Chondrocyte (in vitro differentiated cells): ENCODE measurements at regions not wholly inside any gene's neighbourhood (a gene's known extent, or its start where the extent isn't known, plus 50 kb on each side); places are given as distances from the start of the nearest gene placed in this dataset.

Source experiments
- DNase-seq: peaks from one replicate; pipeline ENCODE4 v3.0.0; 2021; ENCODE audit warnings: mixed read lengths, low spot score
- H3K27ac Mint-ChIP-seq: one replicate; pipeline ENCODE4 v1.8.0; 2021; ENCODE audit warnings: mild to moderate bottlenecking, moderate library complexity, mixed read lengths; ENCODE audit not compliant: unreplicated experiment
- H3K27me3 Mint-ChIP-seq: 2 replicates; pipeline ENCODE4 v1.8.0; 2021; ENCODE audit warnings: low read depth, mixed read lengths
- H3K36me3 Mint-ChIP-seq: 2 replicates; pipeline ENCODE4 v1.8.0; 2021; ENCODE audit warnings: low read depth, mixed read lengths
- H3K4me1 Mint-ChIP-seq: 2 replicates; pipeline ENCODE4 v1.8.0; 2021; ENCODE audit warnings: low read depth, mild to moderate bottlenecking, mixed read lengths
- H3K4me3 Mint-ChIP-seq: one replicate; pipeline ENCODE4 v1.8.0; 2021; ENCODE audit warnings: mild to moderate bottlenecking, moderate library complexity, mixed read lengths; ENCODE audit not compliant: unreplicated experiment
- H3K9me3 Mint-ChIP-seq: 2 replicates; pipeline ENCODE4 v1.8.0; 2021; ENCODE audit warnings: low read depth, mixed read lengths
- TF ChIP-seq, protein P1 (sequence below): fragments of 200-600 bp; sonication (generic); IDR thresholded peaks from 2 replicates; pipeline ENCODE4 v1.5.0; 2021; ENCODE audit warnings: antibody characterized with exemption, mild to moderate bottlenecking, moderate library complexity

DNA sequence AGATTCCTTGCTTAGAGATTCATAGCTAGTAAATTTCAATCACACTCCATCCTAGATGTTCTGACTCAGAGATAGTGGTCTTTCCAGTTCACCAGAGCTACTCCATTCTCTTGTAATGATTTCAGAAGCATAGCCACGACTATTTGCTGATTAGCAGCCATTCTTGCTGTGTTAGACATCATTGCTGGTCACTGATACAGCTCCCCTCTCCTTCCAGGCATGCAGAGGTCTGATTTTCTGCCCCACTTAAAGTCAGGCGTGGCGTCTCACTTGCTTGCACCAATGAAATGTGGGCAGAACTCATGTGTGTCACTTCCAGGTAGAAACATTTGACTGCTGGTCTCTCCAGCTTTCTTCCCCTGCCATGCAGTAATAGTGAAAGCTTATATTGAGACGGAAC is 168.9 kb upstream of the JARID2 start:
- H3K27me3 Mint-ChIP-seq, result peaks cover 2% of the 10 kb centered on the region
- H3K4me3 Mint-ChIP-seq, result no peak overlapping the region
- TF ChIP-seq, protein P1, sequence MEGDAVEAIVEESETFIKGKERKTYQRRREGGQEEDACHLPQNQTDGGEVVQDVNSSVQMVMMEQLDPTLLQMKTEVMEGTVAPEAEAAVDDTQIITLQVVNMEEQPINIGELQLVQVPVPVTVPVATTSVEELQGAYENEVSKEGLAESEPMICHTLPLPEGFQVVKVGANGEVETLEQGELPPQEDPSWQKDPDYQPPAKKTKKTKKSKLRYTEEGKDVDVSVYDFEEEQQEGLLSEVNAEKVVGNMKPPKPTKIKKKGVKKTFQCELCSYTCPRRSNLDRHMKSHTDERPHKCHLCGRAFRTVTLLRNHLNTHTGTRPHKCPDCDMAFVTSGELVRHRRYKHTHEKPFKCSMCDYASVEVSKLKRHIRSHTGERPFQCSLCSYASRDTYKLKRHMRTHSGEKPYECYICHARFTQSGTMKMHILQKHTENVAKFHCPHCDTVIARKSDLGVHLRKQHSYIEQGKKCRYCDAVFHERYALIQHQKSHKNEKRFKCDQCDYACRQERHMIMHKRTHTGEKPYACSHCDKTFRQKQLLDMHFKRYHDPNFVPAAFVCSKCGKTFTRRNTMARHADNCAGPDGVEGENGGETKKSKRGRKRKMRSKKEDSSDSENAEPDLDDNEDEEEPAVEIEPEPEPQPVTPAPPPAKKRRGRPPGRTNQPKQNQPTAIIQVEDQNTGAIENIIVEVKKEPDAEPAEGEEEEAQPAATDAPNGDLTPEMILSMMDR, result no peak
- H3K9me3 Mint-ChIP-seq, result no peaks in the 10 kb centered on the region
- no peak overlapping the region for H3K27ac Mint-ChIP-seq
- no peaks in the 10 kb centered on the region for H3K4me1 Mint-ChIP-seq
- no peak for DNase-seq
- H3K36me3 Mint-ChIP-seq, result no peaks in the 10 kb centered on the region

DNA sequence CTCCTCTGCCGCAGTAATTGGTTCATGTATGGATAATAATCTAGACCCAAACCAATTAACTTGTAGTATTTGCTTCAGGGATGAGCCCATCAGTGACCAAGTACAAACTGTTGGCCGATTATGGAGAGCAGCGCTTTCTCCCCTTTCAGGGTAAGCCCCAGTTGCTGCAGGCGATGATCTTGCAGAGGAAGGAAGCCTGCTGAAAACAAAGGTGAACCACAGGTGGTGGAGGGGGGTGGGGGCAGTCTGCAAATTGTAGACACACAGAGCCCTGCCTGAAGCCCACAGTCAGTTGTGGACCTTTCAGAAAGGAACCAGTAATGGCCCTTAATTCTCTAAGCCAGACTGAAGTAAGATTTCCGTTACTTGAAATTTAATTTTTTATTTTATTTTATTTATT is 167.9 kb upstream of the JARID2 start:
- no peaks in the 10 kb centered on the region for H3K4me1 Mint-ChIP-seq
- no peak for DNase-seq
- peaks cover 2% of the 10 kb centered on the region for H3K27me3 Mint-ChIP-seq
- H3K4me3 Mint-ChIP-seq, result no peak overlapping the region
- TF ChIP-seq, protein P1, result no peak
- no peaks in the 10 kb centered on the region for H3K36me3 Mint-ChIP-seq
- no peak overlapping the region for H3K27ac Mint-ChIP-seq
- H3K9me3 Mint-ChIP-seq, result no peaks in the 10 kb centered on the region

DNA sequence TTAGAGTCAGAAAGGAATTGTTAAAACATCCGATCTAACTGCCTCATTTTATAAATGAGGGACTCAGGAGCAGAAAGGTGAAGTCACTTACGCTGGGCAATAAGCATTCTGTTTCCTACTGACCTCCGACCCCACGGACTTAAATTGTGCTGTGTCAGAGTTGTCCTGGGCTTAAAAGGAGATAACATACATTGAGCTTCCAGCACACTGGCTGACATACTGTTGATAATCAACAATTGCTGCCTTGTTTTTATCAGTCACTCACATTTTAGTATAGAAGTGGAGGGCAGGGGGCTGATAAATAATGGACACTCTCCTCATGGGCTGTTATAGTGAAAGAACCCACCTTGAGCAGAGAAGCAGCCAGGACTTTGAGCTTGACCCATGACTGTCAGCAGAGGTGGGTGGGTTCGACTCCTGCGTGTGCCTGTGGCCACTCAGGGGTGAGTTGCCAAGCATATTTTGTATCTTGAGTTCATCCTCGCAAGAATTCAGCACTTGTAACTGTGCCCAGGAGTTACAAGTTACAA is 166.5 kb upstream of the JARID2 start:
- no peak for DNase-seq
- TF ChIP-seq, protein P1, result no peak
- H3K4me1 Mint-ChIP-seq, result no peaks in the 10 kb centered on the region
- no peak overlapping the region for H3K4me3 Mint-ChIP-seq
- no peaks in the 10 kb centered on the region for H3K9me3 Mint-ChIP-seq
- H3K27me3 Mint-ChIP-seq, result peaks cover 2% of the 10 kb centered on the region
- H3K36me3 Mint-ChIP-seq, result no peaks in the 10 kb centered on the region
- no peak overlapping the region for H3K27ac Mint-ChIP-seq

DNA sequence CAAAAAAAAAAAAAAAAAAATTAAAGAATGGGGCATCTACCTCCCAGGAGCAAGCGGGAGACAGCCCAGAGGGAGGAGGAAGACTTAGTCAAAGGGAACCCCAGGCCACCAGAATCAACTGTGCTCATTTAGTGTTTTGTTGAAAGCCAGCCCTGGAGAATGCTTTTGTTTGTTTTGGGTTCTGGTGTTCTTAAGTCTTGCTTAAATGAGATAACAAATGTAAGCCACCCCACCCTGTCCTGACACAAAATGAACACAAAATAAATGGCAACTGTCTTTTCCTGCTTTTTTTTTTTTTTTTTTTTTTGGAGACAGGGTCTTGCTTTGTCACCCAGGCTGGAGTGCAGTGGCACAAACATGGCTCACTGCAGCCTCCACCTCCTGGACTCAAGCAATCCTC is 165.0 kb upstream of the JARID2 start:
- Mint-ChIP-seq H3K36me3 (no peaks in the 10 kb centered on the region), H3K4me3 (no peak overlapping the region), H3K27me3 (peaks cover 2% of the 10 kb centered on the region), H3K9me3 (no peaks in the 10 kb centered on the region), H3K27ac (no peak overlapping the region), H3K4me1 (no peaks in the 10 kb centered on the region)
- no peak for DNase-seq
- TF ChIP-seq, protein P1, result no peak

DNA sequence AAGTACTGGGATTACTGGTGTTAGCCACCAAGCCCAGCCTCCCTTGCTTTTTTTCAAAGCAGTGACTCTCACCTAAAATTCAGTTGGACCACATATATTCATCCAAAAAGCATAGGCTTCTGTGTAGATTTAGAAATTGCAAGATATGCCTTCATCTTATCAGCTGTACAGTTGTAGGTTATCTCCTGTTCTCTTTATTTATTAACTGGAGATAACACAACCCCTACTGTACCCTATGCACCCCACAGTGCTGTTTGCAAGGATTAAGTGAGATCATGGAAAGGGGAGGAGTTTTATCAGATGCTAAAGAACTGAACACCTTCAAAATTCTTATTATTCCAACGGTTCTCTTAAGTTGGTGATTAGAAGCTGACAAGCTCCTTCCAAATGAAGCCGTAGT is 164.4 kb upstream of the JARID2 start:
- H3K9me3 Mint-ChIP-seq, result no peaks in the 10 kb centered on the region
- H3K27ac Mint-ChIP-seq, result no peak overlapping the region
- H3K27me3 Mint-ChIP-seq, result peaks cover 2% of the 10 kb centered on the region
- no peak overlapping the region for H3K4me3 Mint-ChIP-seq
- no peak for DNase-seq
- TF ChIP-seq, protein P1, result no peak
- H3K4me1 Mint-ChIP-seq, result no peaks in the 10 kb centered on the region
- no peaks in the 10 kb centered on the region for H3K36me3 Mint-ChIP-seq
